ENCODE measurements at regions not wholly inside any gene's neighbourhood (a gene's known extent, or its start where the extent isn't known, plus 50 kb on each side); places are given as distances from the start of the nearest gene placed in this dataset.
A peak's percentile ranks its signal among the peaks of the same experiment; 100 is the strongest.

DNA sequence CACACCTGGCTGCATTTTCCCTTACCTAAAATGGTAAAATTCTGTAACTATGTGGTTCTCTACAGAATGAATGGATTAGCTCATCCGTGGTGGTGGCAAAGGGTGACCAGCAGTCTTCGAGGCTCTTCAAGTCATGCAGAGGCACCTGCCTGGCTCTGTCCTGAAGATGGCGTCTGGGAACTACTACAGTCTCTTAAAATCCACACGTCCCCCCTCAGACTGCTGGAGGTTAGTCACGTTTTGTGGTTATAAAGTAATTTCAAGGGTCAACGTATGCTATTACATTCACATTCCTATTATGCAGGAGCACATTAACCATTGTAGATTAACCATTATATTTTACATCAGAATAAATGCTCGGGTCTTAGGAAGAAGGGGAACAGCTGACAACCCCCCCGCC lies 616.7 kb downstream of the GALR1 start:
- DNase-seq: no peak

DNA sequence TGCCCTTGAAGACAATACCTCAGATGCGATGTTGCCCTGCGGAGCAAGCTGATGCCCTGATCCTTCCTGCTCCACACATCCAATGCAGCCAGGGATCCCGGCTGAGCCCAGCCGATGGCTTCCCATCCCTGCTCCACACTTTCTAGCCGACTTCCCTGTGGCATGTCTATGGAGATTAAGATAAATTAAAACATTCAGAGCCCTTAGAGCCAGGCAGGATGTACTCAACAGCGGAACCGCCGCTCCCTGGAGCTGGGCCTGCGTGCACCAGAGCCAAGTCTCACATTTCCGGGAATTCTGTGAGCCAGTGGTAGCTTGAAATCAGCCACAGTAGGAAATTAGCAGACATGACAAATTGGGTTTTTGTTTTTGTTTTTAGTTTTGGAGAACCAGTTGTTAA lies 620.6 kb downstream of the GALR1 start:
- DNase-seq: no peak

DNA sequence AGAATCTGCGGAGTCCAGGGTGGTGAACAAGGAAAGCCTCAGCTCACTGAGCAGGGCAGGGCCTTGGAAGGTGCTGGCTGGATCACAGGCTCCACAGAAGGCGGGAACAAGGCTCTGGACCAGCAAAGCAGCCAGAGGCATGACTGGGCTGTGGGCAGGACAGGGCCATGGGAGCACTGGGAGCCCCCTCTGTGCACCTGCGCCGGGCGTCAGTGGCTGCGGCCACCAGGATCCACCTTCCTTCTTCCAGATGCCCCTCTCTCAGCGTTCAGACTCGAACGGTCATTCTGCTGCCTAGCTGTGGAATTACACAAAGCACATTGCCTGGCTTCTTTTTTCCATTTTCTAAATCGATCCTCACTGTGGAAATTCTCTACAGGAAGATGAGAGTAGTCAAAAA lies 621.2 kb downstream of the GALR1 start:
- no peak for DNase-seq

DNA sequence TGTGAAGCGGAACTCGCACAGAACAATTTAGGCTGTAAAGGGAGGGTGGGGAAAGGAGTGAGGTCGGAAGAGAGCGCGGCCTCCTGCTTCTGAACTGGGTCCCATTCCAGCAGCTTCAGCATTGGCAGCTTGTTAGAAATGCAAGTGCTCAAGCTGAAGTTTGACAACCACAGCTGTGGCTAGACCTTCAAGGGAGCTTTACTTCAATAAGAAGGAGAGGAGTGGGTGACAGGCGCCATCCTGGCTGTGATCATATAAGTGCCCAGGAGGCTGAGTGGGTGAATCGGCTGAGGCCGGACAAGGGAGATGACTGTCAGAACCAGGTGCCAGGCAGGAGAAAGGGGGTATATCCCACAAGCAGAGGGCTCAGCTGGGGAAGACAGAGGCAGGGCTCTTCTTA lies 622.5 kb downstream of the GALR1 start:
- no peak for DNase-seq

DNA sequence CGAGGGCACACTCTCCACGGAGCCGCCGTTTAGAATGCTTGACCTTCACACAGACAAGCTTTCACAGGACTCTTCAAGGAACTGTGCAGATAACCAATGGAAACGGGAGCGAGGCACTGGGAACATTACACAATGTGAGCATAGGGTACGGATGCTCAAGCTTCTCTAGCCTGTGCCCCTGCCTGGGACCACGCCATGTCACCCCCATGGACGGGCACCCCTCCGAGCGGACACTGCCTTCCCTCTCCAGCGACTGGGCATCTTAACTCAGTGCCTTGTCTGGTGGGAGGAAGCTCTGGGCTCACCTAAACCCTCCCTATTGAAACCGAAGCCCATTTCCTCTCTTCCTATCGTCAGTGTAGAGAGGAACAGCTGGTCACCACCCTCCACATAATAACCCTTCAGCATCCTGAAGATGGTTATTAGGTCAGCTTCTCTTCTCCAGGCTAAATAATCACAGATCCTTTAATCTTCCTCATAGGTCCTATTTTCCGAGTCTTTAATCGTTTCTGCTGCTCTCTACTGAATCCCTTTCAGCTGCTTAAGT lies 626.7 kb downstream of the GALR1 start:
- no peak for DNase-seq

DNA sequence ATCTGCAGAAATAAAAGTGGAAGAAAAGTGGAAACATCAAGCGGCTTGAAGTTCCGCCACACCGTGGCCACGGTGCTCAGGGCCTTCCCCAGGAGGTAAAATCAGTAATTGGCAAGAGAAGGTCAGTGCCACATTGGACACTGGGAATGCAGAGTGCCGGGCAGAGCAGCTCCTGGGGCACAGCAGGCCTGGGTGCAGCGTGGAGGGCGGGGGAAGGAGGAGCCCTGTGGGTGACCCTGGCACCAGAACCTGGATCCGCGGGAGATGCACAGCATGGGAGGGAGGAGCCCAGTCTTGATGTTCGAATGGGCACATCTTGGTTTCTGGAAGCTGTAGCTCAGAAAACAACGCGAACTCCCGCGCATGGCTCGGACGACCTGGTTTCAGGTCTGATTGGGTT lies 630.2 kb downstream of the GALR1 start:
- no peak for DNase-seq

DNA sequence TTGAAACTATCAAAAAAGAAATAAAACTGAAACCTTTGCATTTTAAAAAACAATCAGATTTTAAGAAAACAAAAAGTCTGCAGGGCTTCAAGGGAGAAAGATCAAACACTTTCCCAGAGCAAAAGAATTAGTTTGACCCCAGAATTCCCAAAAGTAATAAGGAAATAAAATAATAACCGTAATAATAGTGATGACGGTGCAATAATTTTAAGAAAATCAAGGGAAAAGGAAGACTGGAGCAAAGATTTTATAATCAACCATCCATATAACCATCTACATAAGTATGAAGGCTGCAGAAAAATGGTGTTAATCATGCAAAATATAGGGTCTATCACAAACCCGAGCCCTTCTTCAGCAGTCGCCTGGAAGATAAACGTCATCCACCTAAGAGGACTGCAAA lies 634.8 kb downstream of the GALR1 start:
- DNase-seq: no peak

DNA sequence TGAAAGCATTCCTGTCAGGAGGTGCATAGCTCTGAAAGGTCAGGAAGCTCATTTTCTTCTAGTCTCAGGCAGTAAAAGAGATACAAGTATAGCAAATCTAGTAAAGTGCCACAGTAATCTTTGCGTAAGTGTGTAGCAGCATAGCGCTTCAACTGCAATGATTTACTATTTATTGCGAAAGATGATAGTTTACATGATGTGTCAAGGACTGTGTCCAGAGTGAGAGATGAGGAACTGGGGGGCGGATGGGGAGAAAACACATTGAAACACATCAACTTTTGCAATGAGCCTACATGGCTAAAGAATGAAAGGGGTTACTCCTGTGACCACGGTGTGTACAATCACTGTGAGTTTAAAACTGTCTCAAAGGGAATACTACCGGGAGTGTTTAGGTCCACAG lies 644.4 kb downstream of the GALR1 start:
- no peak for DNase-seq

DNA sequence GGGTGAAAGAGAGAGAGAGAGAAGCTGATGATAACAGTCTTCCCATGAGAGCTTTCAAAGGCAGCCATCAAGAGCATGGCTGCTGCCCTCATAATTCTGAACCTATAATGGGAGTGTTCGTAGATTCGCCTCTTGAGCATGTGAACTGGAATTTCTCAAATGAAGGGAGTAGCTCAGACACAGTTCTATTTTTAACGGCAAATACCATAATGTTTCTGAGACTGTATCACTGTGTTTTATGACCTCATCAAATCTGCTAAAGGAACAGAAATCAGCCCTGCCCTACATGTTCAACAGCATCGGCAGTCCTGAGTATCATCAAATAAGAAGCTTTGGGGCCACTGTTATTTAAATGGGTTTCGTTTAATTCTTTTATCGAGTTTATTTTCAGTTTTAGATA lies 645.6 kb downstream of the GALR1 start:
- DNase-seq: no peak

DNA sequence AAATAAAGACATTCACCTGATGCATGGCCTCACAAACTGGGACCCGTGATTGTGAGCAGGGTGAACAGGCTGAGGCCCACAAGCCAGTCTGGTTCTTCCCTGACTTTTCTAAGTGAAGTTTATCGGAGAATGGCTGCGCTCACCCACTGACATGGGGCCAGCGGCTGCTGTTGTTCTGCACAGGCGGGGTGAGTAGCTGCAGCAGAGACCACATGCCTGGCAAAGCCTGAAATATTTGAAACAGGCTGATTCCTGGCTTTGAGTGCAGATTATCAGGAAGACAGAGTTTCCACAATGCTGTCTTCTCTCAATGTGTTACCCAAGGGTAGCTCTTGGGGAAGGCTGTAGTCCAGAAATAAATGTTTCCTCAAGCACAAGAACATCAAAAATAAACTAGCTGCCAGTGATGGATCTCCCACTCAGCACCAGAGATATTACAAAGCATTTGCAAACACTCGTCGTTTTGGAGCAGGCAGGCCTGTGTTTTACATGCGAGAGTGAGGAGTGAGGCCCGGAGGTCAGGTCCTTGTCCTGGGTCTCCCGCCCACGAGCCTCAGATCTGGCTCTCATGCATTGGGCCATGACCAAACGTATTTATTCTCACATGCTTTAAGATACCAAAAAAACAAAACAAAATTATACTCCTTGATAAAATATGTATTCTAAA lies 647.1 kb downstream of the GALR1 start:
- DNase-seq: no peak

DNA sequence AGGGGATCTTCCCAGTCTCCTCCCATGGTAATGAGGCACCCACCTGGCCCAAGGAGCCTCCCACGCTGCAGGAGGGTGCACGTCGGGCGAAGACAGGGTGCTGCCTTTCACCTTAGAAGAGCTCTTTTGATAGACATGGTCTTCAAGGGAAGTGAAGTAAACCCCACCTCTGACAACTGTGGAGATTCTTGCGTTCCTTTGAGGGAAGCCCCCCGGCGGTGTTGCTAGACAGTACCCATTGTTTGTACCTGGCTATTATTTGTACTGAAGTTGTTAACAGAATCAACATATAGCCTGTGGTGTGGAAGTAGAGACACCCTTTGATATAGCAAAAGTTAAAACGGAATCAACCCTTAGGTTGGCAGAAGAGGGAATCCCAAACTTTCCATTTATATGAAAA lies 648.0 kb downstream of the GALR1 start:
- no peak for DNase-seq

DNA sequence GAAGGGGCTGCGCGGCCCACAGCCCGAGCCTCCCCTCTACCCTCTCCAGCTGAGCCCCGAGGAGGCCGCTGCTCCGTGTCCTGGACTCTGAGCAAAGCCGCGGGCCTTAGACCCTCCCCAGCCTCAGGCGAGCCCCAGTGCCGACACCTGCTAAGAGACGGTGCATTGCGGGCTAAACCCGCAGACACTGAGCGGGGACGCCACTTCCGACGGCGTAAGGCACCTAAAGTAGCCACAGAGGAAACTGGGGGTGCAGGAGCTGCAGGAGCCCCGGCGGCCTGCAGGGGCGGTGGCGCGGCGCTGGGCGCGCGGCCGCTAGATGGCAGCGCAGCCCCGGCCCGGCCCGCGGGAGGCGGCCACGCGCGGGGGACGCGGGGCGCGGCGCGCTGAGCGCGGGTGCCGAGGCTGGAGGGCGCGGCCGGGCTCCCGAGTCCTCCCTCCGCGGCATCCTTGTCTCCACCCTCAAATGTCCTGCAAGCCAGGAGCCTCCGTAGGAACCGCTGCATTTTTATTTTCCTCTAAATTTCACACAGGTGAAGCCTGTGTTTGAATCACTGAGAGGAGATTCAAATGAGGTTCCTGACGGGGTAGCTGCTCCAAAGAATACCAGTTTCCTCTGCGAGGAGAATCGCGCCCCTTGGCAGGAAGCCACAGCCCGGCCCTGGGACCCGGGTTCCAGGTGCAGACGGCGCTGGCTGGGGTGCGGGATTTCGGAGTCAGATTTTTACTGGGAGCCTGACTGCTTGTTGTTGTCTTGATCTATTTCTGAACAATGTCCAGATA lies 650.5 kb downstream of the GALR1 start:
- DNase-seq: peak; percentile 30

DNA sequence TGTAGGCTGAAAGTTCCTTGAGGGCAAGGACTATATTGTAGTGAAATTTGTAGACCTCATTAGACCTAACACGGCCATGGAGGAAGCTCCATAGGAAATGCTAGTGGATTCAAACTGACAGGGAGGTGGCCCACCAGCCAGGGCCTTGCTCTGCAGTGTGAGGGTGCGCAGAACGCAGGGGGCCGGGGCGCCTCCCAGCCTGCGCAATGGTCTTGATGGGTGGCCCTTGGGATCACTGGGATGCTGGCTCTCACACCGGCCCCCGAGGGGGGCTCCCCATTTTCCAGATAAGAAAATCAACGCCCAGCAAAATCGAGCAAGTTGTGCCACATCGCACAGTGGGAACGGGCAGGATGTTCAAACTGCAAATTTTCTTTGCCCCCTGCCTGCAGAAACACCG lies 655.4 kb downstream of the GALR1 start:
- no peak for DNase-seq

DNA sequence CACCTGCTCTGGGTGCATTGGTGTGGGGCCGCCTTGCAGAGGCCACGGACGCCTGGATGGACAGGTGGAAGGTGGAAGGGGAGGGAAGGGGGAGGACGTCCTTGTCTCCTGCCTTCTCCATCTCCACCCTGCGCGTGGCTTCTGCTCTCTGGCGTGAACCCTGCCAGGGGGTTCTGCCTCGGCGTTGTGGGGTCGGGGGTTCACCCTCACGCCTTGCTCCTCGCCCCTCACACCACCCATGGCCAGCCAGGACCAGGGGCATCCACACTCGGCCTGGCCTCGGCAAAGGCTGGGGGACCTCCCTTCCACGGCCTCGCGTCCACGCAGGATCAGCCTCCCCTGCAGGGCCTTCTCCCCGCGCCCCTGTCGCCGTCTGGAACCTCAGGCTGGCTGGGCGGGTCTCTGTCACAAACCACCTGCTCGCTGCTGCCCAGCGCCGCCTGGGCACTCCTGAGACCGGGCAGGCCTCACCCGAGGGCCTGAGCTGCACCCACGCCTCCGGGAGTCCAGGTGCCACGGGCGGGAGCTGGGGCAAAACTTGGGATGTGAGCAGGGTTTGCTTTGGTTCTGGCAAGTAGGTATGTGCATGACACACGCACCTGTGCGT lies 655.9 kb downstream of the GALR1 start:
- DNase-seq: peak; percentile 6

DNA sequence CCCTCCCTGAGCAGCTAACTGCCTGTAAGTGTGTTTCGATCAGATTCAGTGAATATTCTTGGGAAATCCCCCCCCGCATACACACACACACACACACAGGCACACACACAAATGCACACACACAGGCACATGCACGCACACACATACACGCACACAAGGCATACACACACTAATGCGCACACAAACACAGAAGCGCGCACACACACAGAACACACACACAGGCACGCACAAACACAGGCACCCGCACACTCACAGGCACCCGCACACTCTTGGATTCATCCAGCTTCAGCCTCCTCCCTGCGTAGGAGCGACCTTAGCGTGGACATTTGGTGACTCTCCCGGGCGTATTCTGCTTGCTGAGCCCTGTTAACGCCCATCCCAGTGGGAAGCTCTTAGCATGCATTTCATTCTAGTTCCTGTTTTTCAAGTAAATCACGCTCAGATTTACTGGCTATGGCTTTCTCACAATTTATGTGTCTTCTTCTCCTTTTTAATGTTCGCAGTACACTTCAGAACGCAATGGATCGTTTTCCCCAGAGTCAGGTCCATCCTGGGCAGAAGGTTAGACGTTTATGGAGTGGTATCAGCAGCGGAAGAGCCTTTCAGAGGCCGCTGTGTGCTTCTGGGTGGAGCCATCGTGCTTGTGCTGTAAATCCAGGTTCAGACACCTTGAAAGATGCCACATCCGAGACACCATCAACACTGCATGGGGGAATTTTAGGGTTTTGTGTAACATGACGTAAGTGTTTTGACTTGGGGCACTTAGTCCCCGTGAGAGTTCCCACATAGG lies 656.6 kb downstream of the GALR1 start:
- no peak for DNase-seq

DNA sequence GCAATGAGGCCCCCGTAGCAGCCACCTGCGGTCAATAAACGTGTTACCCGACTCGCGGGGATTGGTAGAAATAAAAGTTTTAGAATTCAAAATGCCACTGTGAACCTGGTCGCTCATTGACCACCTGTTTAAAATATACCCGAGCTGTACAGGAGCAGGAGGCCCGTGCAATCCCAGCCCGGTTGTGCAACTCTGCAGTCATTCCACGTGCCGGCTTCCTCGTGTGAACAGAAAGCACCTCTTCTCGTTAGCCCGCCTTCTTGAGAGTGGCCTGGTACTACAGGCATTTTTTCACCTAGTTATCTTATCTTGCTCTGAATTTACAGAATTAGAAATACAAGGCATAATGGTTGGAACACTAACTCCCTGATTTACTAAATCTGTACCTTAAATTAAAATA lies 660.7 kb downstream of the GALR1 start:
- DNase-seq: no peak

DNA sequence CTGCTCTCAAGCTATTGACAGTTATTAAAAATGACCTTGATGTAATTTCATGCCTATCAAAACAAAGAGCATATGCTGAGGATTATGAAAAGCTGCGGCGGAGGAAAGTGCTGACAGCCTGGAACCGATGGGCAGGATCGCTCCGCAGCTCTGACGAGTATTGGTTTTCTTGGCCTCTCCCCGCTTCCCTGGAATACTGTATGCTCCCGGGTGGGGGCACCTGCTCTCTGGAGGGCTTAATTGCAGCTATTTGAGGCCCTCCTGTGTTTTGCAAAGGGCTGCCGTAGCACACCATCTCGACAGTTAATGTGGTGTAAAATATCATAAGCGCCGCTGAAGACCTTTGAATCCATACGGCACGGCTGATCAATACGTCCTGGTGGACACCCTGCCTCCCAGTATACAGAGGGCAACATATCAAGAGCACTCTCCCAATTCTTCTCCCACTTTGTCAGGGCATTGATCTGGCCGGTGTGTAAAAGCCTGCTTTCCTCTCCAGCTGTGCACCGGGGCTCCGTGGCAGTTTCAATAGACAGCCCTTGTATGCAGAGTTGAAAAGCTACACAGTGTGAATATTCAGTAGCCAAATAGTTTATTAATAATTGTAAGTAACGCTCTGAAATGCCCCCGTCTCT lies 662.4 kb downstream of the GALR1 start:
- no peak for DNase-seq

DNA sequence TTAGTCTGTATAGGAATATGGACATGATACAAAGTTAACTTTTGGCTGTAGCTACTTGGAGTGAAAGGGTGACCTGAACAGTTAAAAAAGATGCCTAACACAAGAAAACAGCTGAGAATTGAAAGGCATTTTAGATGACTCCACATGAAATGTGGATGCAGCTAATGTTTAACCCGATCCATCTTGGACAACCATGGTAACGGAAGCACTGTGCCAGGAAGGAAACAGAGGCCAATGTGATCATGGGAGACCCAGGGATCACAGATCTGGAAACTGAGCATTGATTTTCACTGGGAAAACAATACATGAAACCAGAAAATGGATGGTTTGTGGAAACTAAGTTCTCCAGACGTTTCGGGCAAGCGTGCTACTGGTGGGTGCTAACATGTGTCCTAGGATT lies 669.1 kb downstream of the GALR1 start:
- no peak for DNase-seq

DNA sequence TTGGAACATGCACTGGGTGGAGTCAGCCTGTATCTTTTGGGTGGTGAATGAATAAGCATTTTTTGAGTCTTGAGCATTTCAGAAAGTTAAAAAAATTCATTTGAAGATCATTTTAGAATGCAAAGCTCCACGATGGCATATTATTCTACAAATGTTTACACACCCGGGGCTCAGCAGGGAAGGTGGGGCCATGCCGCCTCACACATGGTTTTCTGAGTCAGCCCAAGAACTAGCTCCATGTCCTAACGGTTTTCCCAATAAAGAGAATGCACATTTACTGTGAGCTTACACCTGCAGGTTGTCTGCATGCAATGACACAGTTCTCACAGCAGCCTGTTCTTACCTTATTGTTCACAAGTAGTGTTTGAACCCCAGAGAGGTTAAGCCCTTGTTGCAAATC lies 670.3 kb downstream of the GALR1 start:
- DNase-seq: no peak

DNA sequence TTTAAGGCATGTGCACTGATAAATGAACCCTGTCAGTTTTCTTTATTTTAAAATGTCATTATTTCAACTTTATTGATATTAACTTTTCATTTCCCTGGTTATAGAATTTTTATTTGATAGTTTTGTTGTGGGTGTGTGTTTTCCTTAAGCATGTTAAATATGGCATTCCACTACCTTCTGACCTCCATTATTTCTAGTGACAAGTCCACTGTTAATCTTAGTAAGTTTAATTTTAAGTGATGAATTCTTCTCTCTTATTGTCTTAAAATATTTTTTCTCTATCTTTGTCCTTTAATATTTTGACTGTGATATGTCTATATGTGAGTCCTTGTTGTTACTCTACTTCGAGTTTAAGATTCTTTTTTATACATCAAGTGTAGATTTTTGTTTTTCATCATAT lies 685.7 kb downstream of the GALR1 start:
- no peak for DNase-seq

DNA sequence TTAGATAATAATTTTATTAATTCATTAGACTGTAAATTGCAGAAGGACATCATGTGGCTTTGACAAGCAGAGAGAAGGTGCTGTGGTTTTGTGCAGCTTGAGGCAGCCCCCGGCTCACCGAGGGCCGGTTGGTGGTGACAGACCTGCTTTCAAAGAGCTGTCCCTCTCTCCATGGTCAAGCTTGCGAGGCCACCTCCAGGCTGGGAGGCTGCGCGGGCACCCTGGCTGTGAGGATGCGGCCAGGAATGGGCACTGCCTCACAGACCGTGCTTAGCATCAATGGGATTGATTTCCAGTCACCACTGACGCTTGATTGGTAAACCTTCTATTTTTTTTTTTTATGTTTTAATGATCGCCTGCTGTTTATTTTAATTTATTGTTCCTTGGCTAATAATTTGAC lies 690.9 kb downstream of the GALR1 start:
- no peak for DNase-seq

DNA sequence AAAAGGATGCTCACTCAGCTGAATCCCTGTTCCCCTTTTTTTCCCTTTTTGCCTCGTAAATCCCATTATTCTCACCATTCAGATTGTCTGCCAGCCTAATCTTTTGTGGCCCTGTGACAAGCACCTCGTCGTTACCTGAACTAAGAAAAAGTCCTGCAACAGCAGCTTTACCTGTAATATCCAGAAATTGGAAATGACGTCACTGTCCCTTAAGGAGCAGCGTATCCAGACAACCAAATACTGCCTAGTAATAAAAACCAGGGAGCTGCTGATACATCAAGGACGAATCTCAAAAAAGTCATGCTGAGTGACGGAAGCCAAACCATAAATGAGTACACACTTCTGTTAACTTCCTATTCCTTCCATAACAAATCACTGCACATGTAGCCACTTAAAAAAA lies 694.9 kb downstream of the GALR1 start:
- DNase-seq: no peak

DNA sequence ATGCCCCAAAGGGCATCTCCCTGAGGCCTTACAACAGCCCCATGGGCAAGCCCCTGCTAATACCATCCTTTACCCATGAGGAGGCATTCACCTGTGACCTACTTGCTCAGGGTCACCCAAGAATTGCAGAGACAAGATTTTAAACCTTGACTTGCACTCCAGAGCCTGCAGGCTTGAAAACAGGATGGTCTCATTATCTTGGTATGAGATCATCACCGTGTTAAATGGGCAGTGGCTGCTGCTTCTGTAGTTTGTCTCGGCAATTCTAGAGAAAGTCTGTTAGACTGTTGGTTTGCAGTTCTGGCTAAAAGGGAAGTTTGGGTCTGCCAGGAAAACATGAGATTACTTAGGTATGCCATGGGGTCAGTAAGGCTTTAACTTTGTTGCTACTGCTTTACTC lies 698.9 kb downstream of the GALR1 start:
- DNase-seq: no peak
